NT2/D1 (cell line): ENCODE measurements at regions not wholly inside any gene's neighbourhood (a gene's known extent, or its start where the extent isn't known, plus 50 kb on each side); places are given as distances from the start of the nearest gene placed in this dataset.

Source experiments
- DNase-seq: peaks from one replicate; pipeline ENCODE4 v3.0.0-alpha.2; 2011; ENCODE audit warnings: low read depth, low spot score
- H3K27me3 ChIP-seq: 2 replicates; pipeline ENCODE4 v1.6.0; 2011; ENCODE audit warnings: mild to moderate bottlenecking; ENCODE audit not compliant: insufficient read length, insufficient read depth
- H3K36me3 ChIP-seq: 2 replicates; pipeline ENCODE4 v1.6.1; 2011; ENCODE audit warnings: mild to moderate bottlenecking, low read length, mixed read lengths; ENCODE audit not compliant: insufficient read depth, insufficient read length
- H3K4me1 ChIP-seq: 2 replicates; pipeline ENCODE4 v1.5.1; 2011; ENCODE audit not compliant: insufficient read depth, insufficient read length
- H3K4me3 ChIP-seq: 2 replicates; pipeline ENCODE4 v1.5.1; 2011; ENCODE audit warnings: low read depth; ENCODE audit not compliant: insufficient read length
- H3K9ac ChIP-seq: 2 replicates; pipeline ENCODE4 v1.6.0; 2011; ENCODE audit warnings: low read depth; ENCODE audit not compliant: insufficient read length
- H3K9me3 ChIP-seq: 2 replicates; pipeline ENCODE4 v1.5.1; 2011; ENCODE audit warnings: mild to moderate bottlenecking, low read length; ENCODE audit not compliant: insufficient read depth
- SUZ12 ChIP-seq: IDR thresholded peaks from 2 replicates; pipeline ENCODE4 v1.6.1; 2011; ENCODE audit not compliant: insufficient read length, insufficient read depth; ENCODE audit errors: extremely low read depth
- YY1 ChIP-seq: IDR thresholded peaks from 2 replicates; pipeline ENCODE4 v1.6.1; 2011; ENCODE audit not compliant: insufficient read length, insufficient read depth
- ZNF274 ChIP-seq: IDR thresholded peaks from 2 replicates; pipeline ENCODE4 v1.6.1; 2011; ENCODE audit warnings: mild to moderate bottlenecking, low read depth, low read length

GRCh38 chr4:123250843-123251242, 145.8 kb upstream of the SPRY1 start:
- Histone ChIP-seq H3K4me3 (no peak overlapping the region), H3K9me3 (no peaks in the 10 kb centered on the region), H3K36me3 (no peaks in the 10 kb centered on the region), H3K27me3 (no peaks in the 10 kb centered on the region), H3K9ac (no peak overlapping the region), H3K4me1 (no peaks in the 10 kb centered on the region)
- no peak for TF ChIP-seq YY1
- no peak for TF ChIP-seq ZNF274
- TF ChIP-seq SUZ12: no peak
- DNase-seq: no peak

GRCh38 chr4:123255971-123256370, 140.6 kb upstream of the SPRY1 start:
- peaks cover 4% of the 10 kb centered on the region for H3K36me3 ChIP-seq
- H3K4me3 ChIP-seq: no peak overlapping the region
- no peak overlapping the region for H3K9ac ChIP-seq
- no peaks in the 10 kb centered on the region for H3K27me3 ChIP-seq
- H3K9me3 ChIP-seq: no peaks in the 10 kb centered on the region
- DNase-seq: no peak
- H3K4me1 ChIP-seq: no peaks in the 10 kb centered on the region
- TF ChIP-seq YY1 (no peak), SUZ12 (no peak), ZNF274 (no peak)

- Histone ChIP-seq H3K9ac (no peak overlapping the region), H3K27me3 (no peaks in the 10 kb centered on the region), H3K4me3 (no peak overlapping the region), H3K9me3 (no peaks in the 10 kb centered on the region), H3K36me3 (peaks cover 4% of the 10 kb centered on the region), H3K4me1 (no peaks in the 10 kb centered on the region)
- no peak for DNase-seq
- no peak for TF ChIP-seq SUZ12
- no peak for TF ChIP-seq YY1
- TF ChIP-seq ZNF274: no peak
Measured at GRCh38 chr4:123256901-123257300, 139.7 kb upstream of the SPRY1 start.

- Histone ChIP-seq H3K9me3 (no peaks in the 10 kb centered on the region), H3K9ac (no peak overlapping the region), H3K36me3 (peaks cover 4% of the 10 kb centered on the region), H3K27me3 (no peaks in the 10 kb centered on the region), H3K4me1 (no peaks in the 10 kb centered on the region), H3K4me3 (no peak overlapping the region)
- no peak for TF ChIP-seq ZNF274
- no peak for TF ChIP-seq YY1
- no peak for TF ChIP-seq SUZ12
- DNase-seq: no peak
Measured at GRCh38 chr4:123257591-123257990, 139.0 kb upstream of the SPRY1 start.

- no peaks in the 10 kb centered on the region for H3K27me3 ChIP-seq
- no peaks in the 10 kb centered on the region for H3K9me3 ChIP-seq
- no peaks in the 10 kb centered on the region for H3K4me1 ChIP-seq
- peaks cover 4% of the 10 kb centered on the region for H3K36me3 ChIP-seq
- TF ChIP-seq SUZ12 (no peak), YY1 (no peak), ZNF274 (no peak)
- no peak for DNase-seq
- no peak overlapping the region for H3K4me3 ChIP-seq
- H3K9ac ChIP-seq: no peak overlapping the region
Measured at GRCh38 chr4:123259676-123260646, 136.6 kb upstream of the SPRY1 start.

GRCh38 chr4:123260653-123261052, 135.9 kb upstream of the SPRY1 start:
- TF ChIP-seq YY1 (no peak), ZNF274 (no peak), SUZ12 (no peak)
- no peak for DNase-seq
- Histone ChIP-seq H3K4me3 (no peak overlapping the region), H3K36me3 (peaks cover 4% of the 10 kb centered on the region), H3K4me1 (no peaks in the 10 kb centered on the region), H3K27me3 (no peaks in the 10 kb centered on the region), H3K9me3 (no peaks in the 10 kb centered on the region), H3K9ac (no peak overlapping the region)

GRCh38 chr4:123262080-123262479, 134.5 kb upstream of the SPRY1 start:
- H3K9ac ChIP-seq: no peak overlapping the region
- H3K36me3 ChIP-seq: no peaks in the 10 kb centered on the region
- no peaks in the 10 kb centered on the region for H3K27me3 ChIP-seq
- TF ChIP-seq YY1: no peak
- no peak overlapping the region for H3K4me3 ChIP-seq
- no peak for DNase-seq
- H3K4me1 ChIP-seq: no peaks in the 10 kb centered on the region
- no peaks in the 10 kb centered on the region for H3K9me3 ChIP-seq
